WTC11 (cell line): ENCODE measurements at regions not wholly inside any gene's neighbourhood (a gene's known extent, or its start where the extent isn't known, plus 50 kb on each side); places are given as distances from the start of the nearest gene placed in this dataset.

Source experiments
- ATAC-seq: fragments of 200-7000 bp; cut with Tn5 transposase; 2 replicates; pipeline ENCODE4 v1.10.0; 2021; ENCODE audit warnings: mild to moderate bottlenecking, moderate library complexity
- CTCF ChIA-PET: fragments of 300-600 bp; sonication (Branson Sonifier 250); formaldehyde crosslinking; loops from one replicate; lab custom pipeline; 2021; ENCODE audit warnings: antibody characterized with exemption; lab: Charles Lee
- POLR2A ChIA-PET: fragments of 350-600 bp; sonication (Branson Sonifier 250); formaldehyde crosslinking; loops from one replicate; lab custom pipeline; 2021; ENCODE audit warnings: antibody characterized with exemption; lab: Charles Lee
- DNase-seq: peaks from one replicate; pipeline ENCODE4 v3.0.0; 2021; ENCODE audit warnings: low spot score
- H3K27ac Mint-ChIP-seq: 2 replicates; pipeline ENCODE4 v1.8.0; 2021; ENCODE audit warnings: mixed read lengths
- H3K27me3 Mint-ChIP-seq: 2 replicates; pipeline ENCODE4 v1.8.0; 2021; ENCODE audit warnings: low read depth, mild to moderate bottlenecking, moderate library complexity, mixed read lengths
- H3K36me3 Mint-ChIP-seq: 2 replicates; pipeline ENCODE4 v1.8.0; 2021; ENCODE audit warnings: mixed read lengths
- H3K4me1 Mint-ChIP-seq: 2 replicates; pipeline ENCODE4 v1.8.0; 2022; ENCODE audit warnings: mixed read lengths
- H3K4me3 Mint-ChIP-seq: 2 replicates; pipeline ENCODE4 v1.8.0; 2021; ENCODE audit warnings: mild to moderate bottlenecking, moderate library complexity, mixed read lengths
- H3K9me3 Mint-ChIP-seq: 2 replicates; pipeline ENCODE4 v1.8.0; 2021; ENCODE audit warnings: mixed read lengths
- AFF4 ChIP-seq: sonication (generic); formaldehyde crosslinking; IDR thresholded peaks from 2 replicates; pipeline ENCODE4 v1.8.1; 2023; ENCODE audit warnings: mild to moderate bottlenecking, missing genetic modification reagents, borderline replicate concordance
- CTCF ChIP-seq: fragments of 200-600 bp; IDR thresholded peaks from 2 replicates; pipeline ENCODE4 v1.8.0; 2022; ENCODE audit warnings: antibody characterized with exemption
- ETV6 ChIP-seq: sonication (generic); formaldehyde crosslinking; IDR thresholded peaks from 2 replicates; pipeline ENCODE4 v1.8.1; 2022; ENCODE audit warnings: mild to moderate bottlenecking, missing genetic modification reagents
- FOXP1 ChIP-seq: sonication (generic); formaldehyde crosslinking; IDR thresholded peaks from 2 replicates; pipeline ENCODE4 v1.8.0; 2022; ENCODE audit warnings: missing genetic modification reagents, mild to moderate bottlenecking, moderate library complexity, borderline replicate concordance
- GTF2I ChIP-seq: fragments of 250-450 bp; sonication (Bioruptor Pico); conservative IDR thresholded peaks from 2 replicates; pipeline ENCODE4 v1.4.0; 2021; ENCODE audit warnings: mild to moderate bottlenecking
- IRF2 ChIP-seq: sonication (generic); formaldehyde crosslinking; IDR thresholded peaks from 2 replicates; pipeline ENCODE4 v1.8.0; 2022; ENCODE audit warnings: low read depth, missing genetic modification reagents, borderline replicate concordance
- MYBL2 ChIP-seq: sonication (generic); formaldehyde crosslinking; IDR thresholded peaks from 2 replicates; pipeline ENCODE4 v1.8.1; 2023; ENCODE audit warnings: mild to moderate bottlenecking, moderate library complexity, missing genetic modification reagents
- NFYB ChIP-seq: sonication (generic); formaldehyde crosslinking; conservative IDR thresholded peaks from 2 replicates; pipeline ENCODE4 v1.8.0; 2022; ENCODE audit warnings: low read depth, missing genetic modification reagents
- PRRX2 ChIP-seq: fragments of 250-450 bp; sonication (Bioruptor Pico); IDR thresholded peaks from 2 replicates; pipeline ENCODE4 v1.8.0; 2021; ENCODE audit warnings: mild to moderate bottlenecking
- RELA ChIP-seq: sonication (generic); formaldehyde crosslinking; IDR thresholded peaks from 2 replicates; pipeline ENCODE4 v1.8.1; 2022; ENCODE audit warnings: missing genetic modification reagents, mild to moderate bottlenecking, borderline replicate concordance
- SOX15 ChIP-seq: fragments of 250-450 bp; sonication (Bioruptor Pico); IDR thresholded peaks from 2 replicates; pipeline ENCODE4 v1.9.0; 2021; ENCODE audit warnings: mild to moderate bottlenecking
- USF2 ChIP-seq: sonication (generic); formaldehyde crosslinking; IDR thresholded peaks from 2 replicates; pipeline ENCODE4 v1.8.1; 2023; ENCODE audit warnings: mild to moderate bottlenecking, missing genetic modification reagents, moderate library complexity
- ZBTB21 ChIP-seq: sonication (generic); formaldehyde crosslinking; IDR thresholded peaks from 2 replicates; pipeline ENCODE4 v1.8.1; 2023; ENCODE audit warnings: mild to moderate bottlenecking, missing genetic modification reagents, borderline replicate concordance
- ZBTB43 ChIP-seq: sonication (generic); formaldehyde crosslinking; IDR thresholded peaks from 2 replicates; pipeline ENCODE4 v1.8.1; 2023; ENCODE audit warnings: mild to moderate bottlenecking, missing genetic modification reagents
- ZNF317 ChIP-seq: sonication (generic); formaldehyde crosslinking; IDR thresholded peaks from 2 replicates; pipeline ENCODE4 v1.8.1; 2023; ENCODE audit warnings: low read depth, mild to moderate bottlenecking, moderate library complexity, missing genetic modification reagents, borderline replicate concordance
- ZNF396 ChIP-seq: fragments of 250-450 bp; sonication (Bioruptor Pico); IDR thresholded peaks from 2 replicates; pipeline ENCODE4 v1.8.0; 2021; ENCODE audit warnings: mild to moderate bottlenecking, moderate library complexity, borderline replicate concordance
- ZNF416 ChIP-seq: fragments of 250-450 bp; sonication (Bioruptor Pico); IDR thresholded peaks from 2 replicates; pipeline ENCODE4 v1.9.0; 2021; ENCODE audit warnings: mild to moderate bottlenecking, inconsistent platforms
- ZNF425 ChIP-seq: fragments of 250-450 bp; sonication (Bioruptor Pico); conservative IDR thresholded peaks from 2 replicates; pipeline ENCODE4 v1.9.0; 2021; ENCODE audit warnings: mild to moderate bottlenecking
- ZNF512 ChIP-seq: sonication (generic); formaldehyde crosslinking; IDR thresholded peaks from 2 replicates; pipeline ENCODE4 v1.8.1; 2022; ENCODE audit warnings: missing genetic modification reagents, borderline replicate concordance
- ZNF532 ChIP-seq: fragments of 250-450 bp; sonication (Bioruptor Pico); IDR thresholded peaks from 2 replicates; pipeline ENCODE4 v1.9.0; 2021; ENCODE audit warnings: mild to moderate bottlenecking, borderline replicate concordance

- POLR2A ChIA-PET: interaction anchor here (0.7 kb wide), 1 partner anchor 79 kb away, joined by 3 read pairs; no protein-coding TSS in a partner anchor
- no peak for ATAC-seq
- no peaks in the 10 kb centered on the region for H3K27me3 Mint-ChIP-seq
- H3K4me3 Mint-ChIP-seq: no peak overlapping the region
- TF ChIP-seq ETV6 (no peak), GTF2I (no peak), MYBL2 (CRISPR knock-in tag) (no peak), ZNF532 (CRISPR knock-in tag) (no peak), ZNF416 (CRISPR knock-in tag) (no peak), IRF2 (CRISPR knock-in tag) (no peak), RELA (CRISPR knock-in tag) (no peak), PRRX2 (CRISPR knock-in tag) (no peak), ZNF425 (CRISPR knock-in tag) (no peak), ZBTB21 (no peak), AFF4 (no peak), NFYB (CRISPR knock-in tag) (no peak), ZNF396 (CRISPR knock-in tag) (no peak)
- peaks cover 2% of the 10 kb centered on the region for H3K4me1 Mint-ChIP-seq
- no peak for DNase-seq
- no peak overlapping the region for H3K27ac Mint-ChIP-seq
- H3K9me3 Mint-ChIP-seq: no peaks in the 10 kb centered on the region
- H3K36me3 Mint-ChIP-seq: no peaks in the 10 kb centered on the region
- CTCF ChIA-PET: no interaction called here
Observed at GRCh38 chr4:156643826-156644225, 327.8 kb downstream of the PDGFC start.

GRCh38 chr4:156642161-156642560 lies 329.4 kb downstream of the PDGFC start:
- DNase-seq (no peak), ATAC-seq (no peak)
- peaks cover 14% of the 10 kb centered on the region for H3K4me1 Mint-ChIP-seq
- no peak overlapping the region for H3K27ac Mint-ChIP-seq
- no peak overlapping the region for H3K4me3 Mint-ChIP-seq
- no peaks in the 10 kb centered on the region for H3K27me3 Mint-ChIP-seq
- ChIA-PET CTCF (no interaction called here), POLR2A (no interaction called here)
- no peaks in the 10 kb centered on the region for H3K36me3 Mint-ChIP-seq
- H3K9me3 Mint-ChIP-seq: no peaks in the 10 kb centered on the region
- TF ChIP-seq ZNF317 (no peak), SOX15 (CRISPR knock-in tag) (no peak), ZNF396 (CRISPR knock-in tag) (no peak), USF2 (CRISPR knock-in tag) (no peak), ZBTB43 (CRISPR knock-in tag) (no peak), ZNF512 (CRISPR knock-in tag) (no peak), NFYB (CRISPR knock-in tag) (no peak), FOXP1 (no peak), CTCF (no peak)
